ENCODE measurements at regions not wholly inside any gene's neighbourhood (a gene's known extent, or its start where the extent isn't known, plus 50 kb on each side); places are given as distances from the start of the nearest gene placed in this dataset.

DNA sequence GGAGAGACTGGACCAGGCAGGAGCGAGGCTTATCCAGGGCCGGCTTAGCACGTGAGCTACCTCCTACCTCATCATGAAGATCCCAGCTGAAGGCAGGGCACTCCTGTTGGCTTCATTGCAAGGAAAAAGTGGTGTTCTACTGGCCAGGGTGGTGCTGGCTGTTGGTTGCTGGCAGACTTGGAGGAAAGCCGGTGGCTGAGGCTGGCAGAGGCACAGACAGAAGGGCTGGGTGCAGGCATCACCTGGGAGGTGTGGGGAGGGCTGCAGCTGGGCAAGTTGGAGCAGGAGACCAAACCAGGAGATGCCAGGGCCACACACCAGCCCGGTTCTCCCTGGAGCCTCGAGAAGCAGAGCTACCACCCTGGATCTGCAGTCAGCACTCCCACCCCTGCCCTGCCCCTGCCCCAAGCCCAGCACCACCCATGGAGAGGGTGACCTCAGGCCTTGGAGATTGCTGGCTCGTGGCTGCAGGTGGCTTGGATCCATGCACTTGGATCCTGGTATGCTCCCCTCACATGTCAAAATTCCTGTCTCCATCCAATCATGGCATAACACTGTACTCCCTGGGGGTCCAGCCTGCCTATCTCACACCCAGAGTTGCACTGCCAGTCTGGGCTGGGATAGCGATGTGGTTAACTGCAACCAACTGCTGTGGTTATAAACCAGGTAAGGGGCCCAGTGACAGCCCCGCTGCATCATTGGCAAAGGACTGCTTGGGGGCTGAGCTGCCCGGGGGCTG, 49.7 kb downstream of the GLI2 start:
- no peak for DNase-seq

DNA sequence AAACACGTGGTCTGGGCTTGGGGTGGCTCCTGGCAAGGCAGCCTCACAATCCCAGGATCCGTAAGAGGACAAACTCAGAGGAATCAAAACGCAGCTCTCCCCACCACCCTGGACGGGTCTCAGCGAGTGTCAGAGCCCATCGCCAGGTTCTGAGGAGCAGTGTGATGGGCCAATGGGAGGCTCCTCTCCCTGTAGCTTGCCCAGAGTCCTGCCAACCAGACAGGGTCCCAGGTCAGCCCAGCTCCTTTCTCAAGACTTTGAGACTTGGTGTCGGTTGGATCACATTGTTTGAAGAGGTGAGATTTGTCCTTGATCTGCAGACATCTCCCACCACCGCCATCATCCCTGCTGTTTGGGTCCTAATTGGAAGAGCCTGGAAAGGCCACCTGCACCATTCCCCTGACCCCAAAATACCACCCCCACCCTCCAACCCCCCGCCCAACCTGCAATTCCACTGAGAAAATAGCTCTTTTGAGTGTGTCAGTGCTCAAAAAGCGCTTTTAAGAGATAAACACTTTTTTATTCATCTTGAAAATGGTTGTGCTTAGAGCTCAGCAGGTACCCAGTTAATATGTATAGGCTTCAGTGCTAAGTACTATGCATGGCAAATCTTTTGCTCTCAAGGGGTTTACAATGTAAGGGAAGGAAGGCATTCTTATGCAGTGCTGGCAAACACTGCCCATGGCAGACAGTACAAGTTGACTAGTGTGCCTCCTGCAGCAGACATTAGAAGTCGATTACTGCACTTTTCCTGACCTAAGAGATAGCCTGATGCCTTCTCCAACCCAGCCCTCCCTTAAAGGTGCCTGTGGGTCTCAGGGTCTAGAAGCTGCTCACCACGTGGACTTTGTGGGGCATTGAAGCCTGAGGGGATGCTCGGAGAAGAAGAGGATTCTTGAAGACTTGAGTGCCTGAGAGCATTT, 50.6 kb downstream of the GLI2 start:
- no peak for DNase-seq

DNA sequence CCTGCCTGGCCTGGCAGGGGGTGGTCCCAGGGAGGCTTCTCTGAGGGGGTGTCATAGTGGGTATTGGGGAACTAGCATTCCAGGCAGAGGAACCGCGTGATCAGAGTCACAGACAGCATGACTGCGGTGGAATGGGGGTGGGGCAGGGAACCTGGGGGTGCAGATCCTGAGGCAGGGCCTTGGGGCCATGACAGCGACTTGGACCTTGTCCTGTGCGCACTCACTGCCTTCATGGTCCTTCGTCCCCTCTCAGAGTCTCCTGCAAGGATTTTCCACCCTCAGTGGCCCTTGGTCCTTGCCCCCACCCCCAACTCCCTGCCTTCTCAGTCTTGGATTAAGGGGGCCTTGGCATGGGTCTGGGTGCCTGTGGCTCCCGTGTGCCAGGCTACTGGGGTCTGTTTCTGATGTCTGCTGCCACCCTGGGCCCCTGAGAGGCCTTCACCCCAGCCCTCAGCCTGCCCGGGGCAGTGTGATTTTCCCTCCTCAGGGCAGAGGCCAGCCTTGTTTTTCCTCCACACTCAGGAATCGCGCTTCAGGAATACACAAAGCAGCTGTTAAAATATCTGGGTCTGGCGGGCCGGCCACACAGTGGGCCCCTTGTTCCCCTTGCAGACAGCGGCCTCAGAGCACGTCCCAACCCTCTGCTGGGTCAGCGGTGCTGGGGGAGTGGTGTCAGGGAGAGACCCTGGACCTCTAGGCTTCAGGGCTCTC, 51.6 kb downstream of the GLI2 start:
- DNase-seq, result no peak

DNA sequence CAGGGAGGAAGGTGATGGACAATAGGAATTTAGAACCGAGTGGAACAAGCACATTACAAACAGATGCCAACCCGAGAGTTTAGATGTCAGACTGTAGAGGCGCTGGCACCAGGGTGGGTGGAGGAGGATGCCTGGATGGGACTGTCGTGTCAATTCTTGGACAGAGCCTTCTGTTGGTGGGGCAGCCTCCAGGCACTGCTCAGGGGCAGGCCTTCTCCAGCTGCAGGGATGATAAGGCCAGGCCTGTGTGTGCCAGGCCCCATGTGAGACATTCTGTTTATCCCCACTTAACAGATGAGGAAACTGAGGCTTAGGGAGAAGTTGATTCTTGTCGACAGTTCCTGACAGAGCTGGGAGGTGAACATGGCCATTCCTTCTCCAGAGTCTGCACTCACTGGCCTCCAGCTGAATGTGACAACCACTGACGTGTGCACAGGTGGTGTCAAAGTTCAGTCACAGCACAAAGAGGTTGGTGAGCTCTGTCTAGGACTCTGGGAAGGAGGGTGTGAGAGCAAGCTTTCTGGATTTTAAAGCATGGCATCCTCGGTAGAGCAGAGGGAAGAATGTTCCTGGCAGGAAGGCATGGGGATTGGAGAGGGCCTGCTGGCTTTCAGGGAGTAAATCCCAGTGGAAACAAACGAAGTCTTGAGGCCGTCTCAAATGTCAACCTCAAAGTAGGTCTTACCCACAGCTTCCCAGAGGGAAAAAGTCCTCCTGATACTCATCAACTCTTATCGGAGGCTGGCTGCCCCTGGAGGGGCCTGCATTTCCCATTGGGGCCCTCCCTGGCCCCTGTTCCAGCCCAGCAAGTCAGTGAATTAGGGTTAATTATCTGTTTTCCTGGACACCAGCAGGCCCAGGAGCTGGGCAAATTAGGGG, 52.4 kb downstream of the GLI2 start:
- DNase-seq, result no peak

DNA sequence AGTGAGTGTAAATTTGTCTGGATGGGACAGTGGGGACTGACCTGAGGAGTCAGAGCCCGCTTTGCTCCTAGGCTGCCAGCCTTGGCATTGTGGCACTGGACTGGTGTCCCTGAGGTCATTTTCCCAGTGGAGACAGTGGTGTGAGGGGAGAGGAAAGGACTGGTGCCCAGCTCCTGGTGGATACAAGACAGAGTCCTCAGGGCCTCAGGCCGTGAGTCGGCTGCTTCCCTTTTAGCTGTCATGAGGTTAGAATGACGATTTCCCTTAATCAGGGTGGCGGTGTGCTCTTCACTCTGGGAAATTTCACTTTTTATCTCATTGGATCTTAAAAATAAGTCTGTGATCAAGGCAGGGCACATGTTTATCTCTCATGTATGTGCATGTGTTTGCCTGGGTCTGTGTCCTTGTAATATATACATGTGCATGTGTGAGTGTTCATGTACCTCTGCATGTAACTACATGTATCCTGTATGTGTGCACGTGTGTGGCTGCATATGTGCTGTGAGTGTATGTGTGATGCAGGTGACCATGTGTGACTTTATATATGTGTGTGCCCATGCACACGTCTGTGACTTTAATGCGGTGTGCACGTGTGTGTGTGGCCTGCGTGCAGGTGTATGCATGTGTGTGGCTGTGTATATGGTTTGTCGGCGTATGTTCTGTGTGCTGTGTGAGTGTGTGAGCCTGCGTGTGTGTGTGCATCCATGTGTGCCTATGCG, 55.7 kb downstream of the GLI2 start:
- no peak for DNase-seq

DNA sequence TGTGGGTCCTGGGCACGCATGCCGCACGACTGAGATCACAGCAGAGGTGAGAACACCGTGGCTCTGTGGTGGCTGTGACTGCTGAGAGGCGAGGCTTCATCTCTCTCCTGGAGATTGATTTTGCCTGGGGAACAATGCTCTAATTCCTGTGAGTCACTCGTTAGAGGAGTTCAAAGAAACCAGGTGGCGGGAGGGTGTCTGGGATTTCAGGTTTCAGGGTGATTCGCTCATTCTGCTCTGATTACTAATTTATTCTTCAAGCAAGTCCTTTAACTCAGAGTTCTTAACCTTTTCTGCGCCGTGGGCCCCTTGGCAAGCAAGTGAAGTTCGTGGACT, 56.3 kb downstream of the GLI2 start:
- DNase-seq, result no peak

DNA sequence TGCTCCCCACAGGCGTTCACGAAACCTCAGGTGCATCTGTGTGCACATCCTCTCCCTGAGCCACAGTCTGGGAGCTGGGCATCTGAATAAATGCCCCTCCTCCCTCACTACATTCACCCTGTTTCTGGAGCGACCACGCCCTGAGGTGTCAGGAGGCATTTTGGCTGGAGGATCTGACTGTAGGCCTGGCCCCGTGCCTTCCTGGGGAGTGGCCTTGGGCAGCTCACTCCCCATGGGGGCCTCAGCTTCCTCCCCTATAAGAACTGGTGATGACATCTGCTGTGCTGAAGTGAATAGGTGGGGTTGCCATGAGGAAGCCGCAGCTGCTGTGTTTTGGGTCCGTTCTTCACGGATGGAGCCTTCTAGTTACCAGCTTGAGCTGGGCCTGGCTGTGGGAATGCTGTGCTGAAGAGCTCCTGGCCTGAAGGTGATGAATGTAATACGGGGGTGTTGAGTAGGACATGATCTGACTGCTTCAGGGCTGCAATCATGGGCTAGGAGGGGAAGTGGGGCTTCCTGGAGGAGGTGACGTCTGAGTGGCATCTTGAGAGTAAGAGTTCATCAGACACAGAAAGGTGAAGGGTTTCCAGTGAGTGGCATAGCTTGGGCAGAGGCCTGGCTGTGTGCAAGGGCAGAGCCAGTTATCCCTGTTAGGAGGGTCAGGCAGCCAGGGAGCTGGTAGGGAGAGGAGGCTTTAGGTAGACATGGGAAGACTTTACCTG, 58.2 kb downstream of the GLI2 start:
- DNase-seq, result no peak

DNA sequence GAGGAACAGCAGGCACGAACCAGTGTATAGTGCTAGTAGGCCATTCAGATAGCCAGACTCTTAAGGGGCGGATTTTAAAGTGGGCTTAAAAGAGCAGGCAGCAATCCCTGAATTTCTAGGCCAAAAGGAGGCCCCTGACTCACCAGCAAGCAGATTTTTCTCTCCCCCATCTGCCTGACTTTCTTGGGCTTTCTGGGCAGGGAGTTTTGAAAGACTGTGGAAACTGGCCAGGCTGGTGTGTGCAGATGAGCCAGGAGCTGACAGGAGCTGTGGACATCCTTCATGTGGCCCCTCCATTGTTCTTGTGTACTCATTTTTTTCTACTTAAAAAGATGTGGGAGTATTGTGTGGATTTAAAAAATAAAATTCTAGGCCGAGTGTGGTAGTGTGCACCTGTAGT, 59.0 kb downstream of the GLI2 start:
- no peak for DNase-seq

DNA sequence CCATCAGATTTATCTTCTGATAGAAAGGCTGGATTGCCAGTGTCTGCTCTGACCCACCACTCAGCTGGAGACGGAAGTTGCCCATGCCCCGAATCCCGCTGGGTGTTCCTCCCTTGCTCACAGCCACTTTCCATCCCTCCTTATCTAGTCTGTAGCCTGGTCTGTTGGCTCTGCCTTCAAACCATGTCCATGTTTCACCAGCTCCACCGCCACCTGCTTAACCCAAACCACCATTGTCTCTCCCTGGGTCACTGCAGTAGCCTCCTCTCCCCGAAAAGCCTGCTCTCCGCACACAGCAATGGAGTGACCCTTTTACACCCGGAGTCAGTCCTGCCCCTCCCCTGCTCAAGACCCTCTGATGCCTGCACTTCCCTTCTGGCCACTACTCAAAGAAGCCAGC, 60.4 kb downstream of the GLI2 start:
- no peak for DNase-seq

DNA sequence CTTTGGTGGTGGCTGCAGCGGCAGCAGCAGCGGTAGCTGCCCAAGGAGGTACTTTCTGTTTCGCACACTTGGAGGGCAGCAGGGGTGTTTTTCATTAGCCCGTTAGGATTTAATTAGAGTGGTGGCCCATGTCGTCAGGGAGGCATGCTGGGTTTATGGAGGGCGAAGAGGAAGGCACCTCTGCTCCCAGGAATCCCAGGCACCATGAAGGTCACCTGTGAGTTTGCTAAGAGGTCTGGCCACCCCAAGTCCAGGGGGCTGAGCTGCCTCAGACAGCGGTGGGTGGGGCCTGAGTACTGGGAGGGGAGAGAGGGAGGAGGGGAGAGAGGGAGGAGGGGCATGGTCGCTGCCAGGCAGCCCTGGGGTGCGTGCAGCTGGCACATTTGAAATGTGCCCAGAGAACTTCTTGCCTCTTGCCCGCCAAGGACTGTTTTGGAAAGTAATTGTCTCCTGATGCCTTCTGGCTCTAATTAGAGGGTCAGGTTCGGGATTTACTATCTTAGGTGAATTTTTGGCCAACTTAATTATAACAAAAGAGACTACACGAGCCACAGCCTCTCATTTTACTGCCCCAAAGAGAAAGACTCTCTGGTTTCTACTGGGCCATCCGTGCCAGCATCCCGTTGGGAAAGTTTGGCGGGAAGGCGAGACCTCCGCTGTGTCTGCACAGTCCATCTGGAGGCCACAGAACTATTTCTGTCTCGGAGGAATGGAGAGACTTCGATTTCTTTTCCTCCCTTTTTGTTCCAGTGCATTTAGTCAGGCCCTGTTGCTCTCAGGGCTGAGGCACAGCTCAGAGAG, 62.0 kb downstream of the GLI2 start:
- DNase-seq, result no peak

DNA sequence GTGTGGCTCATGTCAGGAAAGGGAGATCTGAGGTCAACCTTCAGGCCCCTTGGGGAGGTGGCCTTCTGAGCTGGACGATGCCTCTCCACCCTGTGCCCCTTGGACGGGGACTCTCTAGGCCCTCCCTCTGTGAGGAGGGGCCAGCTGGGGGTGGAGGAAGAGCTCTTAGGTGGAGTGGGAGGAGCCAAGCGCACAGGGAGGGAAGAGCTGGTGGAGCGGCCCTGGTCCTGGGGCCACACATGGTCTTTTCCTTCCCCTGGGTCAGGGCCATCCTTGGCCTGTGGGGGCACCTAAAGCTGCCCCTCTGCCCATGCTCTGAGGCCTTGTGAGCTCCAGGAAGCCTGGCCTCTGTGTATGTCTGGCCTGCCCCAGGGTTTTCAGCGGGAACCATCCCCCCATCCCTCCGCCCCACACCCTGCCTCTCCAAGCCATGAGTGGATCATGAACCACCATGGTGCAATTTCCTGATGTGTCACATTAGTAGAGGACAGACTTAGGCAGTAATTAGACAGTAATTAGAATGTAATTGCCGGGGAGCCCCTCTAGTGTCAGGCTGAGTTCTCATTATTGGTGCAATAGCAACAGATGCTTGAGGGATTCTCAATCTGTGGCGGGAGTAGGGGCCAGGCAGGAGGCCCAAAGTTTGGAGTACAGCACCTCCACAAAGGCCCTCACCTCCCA, 63.0 kb downstream of the GLI2 start:
- DNase-seq, result no peak

DNA sequence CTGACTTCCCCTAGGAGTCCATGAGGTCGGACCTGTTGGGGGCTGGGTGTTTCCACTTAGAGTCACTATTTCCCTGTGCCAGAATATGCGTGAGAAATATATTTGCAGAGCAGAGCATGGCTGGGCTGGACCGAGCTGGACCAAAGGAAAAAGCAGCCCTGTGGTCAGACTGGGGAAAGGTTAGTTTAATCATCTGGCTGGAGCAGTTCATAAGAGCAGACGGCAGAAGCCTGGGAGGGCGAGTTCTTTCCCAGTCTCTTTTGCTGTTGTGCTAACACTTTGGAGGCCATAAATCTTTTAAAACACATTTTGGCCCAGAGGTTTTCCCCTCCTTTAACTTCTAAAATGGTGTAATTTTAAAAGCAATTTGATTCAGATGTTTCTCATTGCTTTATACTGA, 66.5 kb downstream of the GLI2 start:
- DNase-seq, result no peak

DNA sequence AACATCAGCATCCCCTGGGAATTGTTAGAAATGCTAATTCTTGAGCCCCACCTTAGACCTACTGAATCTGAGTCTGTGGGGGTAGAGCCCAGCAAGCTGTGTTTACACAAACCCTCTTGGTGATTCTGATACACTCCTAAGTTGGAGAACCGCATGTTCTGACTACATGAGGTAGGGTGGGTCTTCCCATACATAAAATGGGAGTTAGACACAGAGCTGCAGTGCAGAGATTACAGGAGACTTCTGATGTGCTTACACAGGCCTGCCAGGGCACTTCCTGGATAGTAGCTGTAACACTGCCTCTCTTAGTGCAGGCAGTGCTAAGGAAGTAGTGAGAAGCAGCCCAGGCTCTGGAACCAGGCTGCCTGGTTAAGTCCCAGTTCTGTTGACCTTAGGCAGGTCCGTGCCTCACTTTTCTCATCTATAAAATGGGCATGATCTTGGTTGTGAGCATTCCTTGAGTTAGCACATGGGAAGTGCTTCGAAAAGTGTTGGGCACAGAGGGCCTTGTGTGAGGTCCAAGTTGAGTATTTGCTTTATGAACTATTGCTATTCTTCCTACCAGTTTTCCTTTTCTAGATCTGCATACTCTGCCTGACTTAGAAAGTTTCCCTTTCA, 67.3 kb downstream of the GLI2 start:
- DNase-seq, result no peak

DNA sequence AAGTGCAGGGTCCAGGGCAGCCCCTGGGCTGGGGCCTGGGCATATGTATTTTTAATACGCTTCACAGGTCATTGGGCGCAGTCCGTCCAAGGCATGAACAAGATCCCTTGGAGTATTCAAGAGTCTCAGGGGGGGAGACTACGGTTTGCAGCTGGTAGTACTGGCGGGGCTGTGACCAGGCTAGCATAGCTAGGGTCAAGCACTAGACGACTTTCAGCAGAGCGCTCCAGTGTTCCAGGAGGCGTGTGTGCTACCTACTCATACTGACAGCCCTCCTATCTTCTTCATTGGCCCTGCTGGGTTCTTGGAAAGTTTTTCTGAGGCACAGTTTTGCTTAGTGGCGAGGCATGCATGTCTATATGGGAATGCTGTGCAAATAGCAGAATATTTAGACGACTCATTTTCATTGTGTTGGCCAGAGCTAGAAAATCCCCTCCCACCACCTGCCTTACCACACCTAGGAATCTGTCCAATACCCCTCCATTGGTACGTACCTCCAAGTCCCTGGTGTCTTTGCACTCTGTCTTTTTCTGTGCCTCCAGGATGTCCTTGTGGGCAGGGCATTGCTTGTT, 68.2 kb downstream of the GLI2 start:
- no peak for DNase-seq

DNA sequence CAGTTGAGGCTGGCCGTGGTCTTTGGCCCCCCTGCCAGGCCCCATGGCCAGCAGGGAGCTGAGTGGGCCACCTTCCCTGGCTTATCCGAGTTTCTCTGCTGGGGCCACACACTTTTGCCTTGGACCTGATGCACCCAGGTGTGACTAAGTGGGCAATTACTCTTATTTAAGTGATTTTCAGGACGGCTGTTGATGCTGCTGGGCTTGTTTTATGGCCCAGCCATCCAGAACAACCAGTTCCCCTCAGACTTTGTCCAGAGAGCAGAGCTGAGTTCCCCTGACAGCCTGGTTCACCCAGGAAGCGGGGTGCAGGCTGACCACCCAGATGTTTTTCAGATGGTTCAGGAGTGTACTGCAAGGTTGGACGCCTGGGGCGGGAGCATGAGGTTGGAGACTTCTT, 68.8 kb downstream of the GLI2 start:
- no peak for DNase-seq

DNA sequence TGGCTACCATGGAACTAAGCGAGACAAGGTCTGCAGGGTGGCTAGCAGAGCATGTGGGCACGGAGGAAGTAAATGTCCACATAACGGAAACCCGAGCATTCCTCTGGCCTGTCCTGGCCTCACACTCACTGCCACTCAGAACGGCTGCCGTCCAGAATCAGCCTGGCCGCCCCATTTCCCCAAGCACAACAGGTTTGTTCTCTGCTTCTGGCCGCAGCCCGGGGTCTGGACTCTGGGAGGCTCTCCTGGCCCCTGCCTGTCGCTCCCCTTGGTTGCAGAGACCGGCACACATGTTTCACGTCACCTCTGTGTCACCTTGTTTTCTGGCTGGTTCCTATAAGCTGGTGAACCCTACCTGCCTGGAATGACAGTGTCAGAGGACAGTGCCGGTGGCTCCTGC, 69.3 kb downstream of the GLI2 start:
- DNase-seq, result no peak

DNA sequence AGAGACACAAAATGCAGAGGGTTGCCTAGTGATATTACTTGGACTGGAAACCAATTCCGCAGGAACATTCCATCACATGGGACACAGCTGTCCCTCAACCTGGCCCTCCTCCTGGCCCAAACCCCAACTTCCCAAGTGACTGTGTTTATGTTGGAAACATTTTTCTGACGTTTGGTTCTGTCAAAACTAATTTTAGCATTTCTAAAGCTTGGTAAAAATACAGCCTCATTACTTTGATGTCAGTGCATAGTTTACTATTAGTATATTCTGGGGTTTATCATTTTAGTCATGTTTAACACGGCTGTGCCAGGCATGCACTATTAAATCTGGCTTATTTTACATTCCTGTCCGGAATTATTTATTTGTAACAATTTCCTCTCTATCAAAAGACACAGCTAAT, 69.9 kb downstream of the GLI2 start:
- DNase-seq, result no peak

DNA sequence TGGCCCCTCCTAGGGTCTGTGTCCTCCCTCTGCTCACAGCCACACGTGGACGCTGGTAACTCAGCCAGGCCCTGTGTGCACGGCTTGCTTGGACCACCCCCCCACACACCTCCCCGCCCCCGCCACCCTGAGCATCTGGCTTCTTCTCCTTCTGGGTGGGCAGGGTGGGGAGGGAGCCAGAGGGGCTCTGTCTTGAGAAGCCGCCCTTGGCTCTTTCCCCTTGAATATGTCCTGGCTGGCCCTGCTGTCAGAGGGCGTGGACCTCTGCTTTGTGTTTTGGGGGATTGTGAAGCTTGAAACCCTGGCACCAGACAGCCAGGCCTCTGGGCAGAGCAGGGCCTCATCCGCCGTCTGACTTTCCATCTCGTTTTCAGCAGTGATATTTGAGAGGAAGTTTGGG, 72.1 kb downstream of the GLI2 start:
- no peak for DNase-seq

DNA sequence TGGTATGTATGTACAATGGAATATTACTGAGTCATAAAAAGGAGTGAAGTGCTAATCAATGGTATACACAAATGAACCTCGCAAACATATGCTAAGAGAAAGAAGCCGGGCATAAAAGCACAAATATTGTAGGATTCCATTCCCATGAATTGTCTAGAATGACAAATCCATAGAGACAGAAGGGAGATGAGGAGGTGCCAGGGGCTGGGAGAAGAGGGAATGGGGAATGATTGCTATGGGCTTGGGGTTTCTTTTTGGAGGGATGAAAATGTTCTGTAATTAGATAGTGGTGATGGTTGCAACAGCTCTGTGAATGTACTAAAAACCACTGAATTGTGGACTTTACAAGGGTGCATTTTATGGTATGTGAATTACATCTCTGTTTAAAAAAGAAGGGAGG, 73.5 kb downstream of the GLI2 start:
- no peak for DNase-seq
